H1 (cell line): ENCODE measurements at regions not wholly inside any gene's neighbourhood (a gene's known extent, or its start where the extent isn't known, plus 50 kb on each side); places are given as distances from the start of the nearest gene placed in this dataset.

Source experiments
- CTCF ChIA-PET: fragments of 300-600 bp; sonication (Branson Sonifier 250); formaldehyde crosslinking; loops from one replicate; lab custom pipeline; 2021; ENCODE audit not compliant: partially characterized antibody; lab: Charles Lee
- POLR2A ChIA-PET: fragments of 300-600 bp; sonication (Branson Sonifier 250); formaldehyde crosslinking; loops from one replicate; lab custom pipeline; 2021; ENCODE audit warnings: inconsistent platforms; ENCODE audit not compliant: partially characterized antibody; lab: Charles Lee
- DNase-seq, 2 experiments: peaks; one replicate each; pipeline versions ENCODE4 v3.0.0 to v3.0.0-alpha.2; 2010 to 2022; ENCODE audit warnings: low spot score in 2 of 2, low read depth in 1 of 2, mixed read lengths in 1 of 2
- FAIRE-seq: peaks from 2 replicates; lab custom pipeline; 2011; peaks lifted over from hg19 to GRCh38; lab: Jason Lieb, UNC
- H2AFZ ChIP-seq: 2 replicates; pipeline ENCODE4 v1.8.1; 2012; ENCODE audit warnings: low read length, inconsistent platforms
- H2AK5ac ChIP-seq: 2 replicates; pipeline ENCODE4 v1.6.1; 2013; ENCODE audit warnings: low read depth, low read length
- H2BK120ac ChIP-seq: replicated peaks from 2 replicates; pipeline ENCODE3; 2013; ENCODE audit warnings: low read depth, low read length, inconsistent platforms
- H2BK12ac ChIP-seq: 2 replicates; pipeline ENCODE4 v1.6.1; 2013; ENCODE audit warnings: low read depth, low read length
- H2BK15ac ChIP-seq: 2 replicates; pipeline ENCODE4 v1.6.1; 2013; ENCODE audit warnings: low read length
- H2BK20ac ChIP-seq: 2 replicates; pipeline ENCODE4 v1.6.1; 2013; ENCODE audit warnings: low read length
- H2BK5ac ChIP-seq: 2 replicates; pipeline ENCODE4 v1.6.1; 2013; ENCODE audit warnings: low read depth, low read length
- H3K14ac ChIP-seq: 2 replicates; pipeline ENCODE4 v1.6.1; 2013; ENCODE audit warnings: inconsistent platforms; ENCODE audit not compliant: insufficient read length
- H3K18ac ChIP-seq: 2 replicates; pipeline ENCODE4 v1.6.1; 2013; ENCODE audit warnings: low read length; ENCODE audit errors: extremely low read depth
- H3K23ac ChIP-seq: 2 replicates; pipeline ENCODE4 v1.6.1; 2013; ENCODE audit warnings: inconsistent platforms; ENCODE audit not compliant: insufficient read length
- H3K23me2 ChIP-seq: 2 replicates; pipeline ENCODE4 v1.6.1; 2013; ENCODE audit warnings: low read depth, low read length
- H3K27ac ChIP-seq: 2 replicates; pipeline ENCODE4 v1.6.1; 2011; ENCODE audit warnings: low read depth, low read length, inconsistent platforms
- H3K27me3 ChIP-seq, 4 experiments: replicated peaks in 1 of 4; 1 replicate in 1 of 4; 2 replicates in 3 of 4; pipeline versions ENCODE4 v1.6.1 to v1.8.1; 2011 to 2013; ENCODE audit warnings: low read length in 3 of 4, mild to moderate bottlenecking in 3 of 4, inconsistent platforms in 2 of 4, mixed read lengths in 2 of 4, moderate library complexity in 1 of 4; ENCODE audit not compliant: control insufficient read depth in 3 of 4, insufficient read depth in 3 of 4; ENCODE audit errors: extremely low read depth in 1 of 4
- H3K36me3 ChIP-seq, 4 experiments: 2 replicates each; pipeline versions ENCODE4 v1.6.1 to v1.8.1; 2011 to 2013; ENCODE audit warnings: mild to moderate bottlenecking in 4 of 4, low read length in 3 of 4, moderate library complexity in 2 of 4, control low read depth in 1 of 4, inconsistent platforms in 1 of 4; ENCODE audit not compliant: insufficient read depth in 4 of 4, control insufficient read depth in 2 of 4
- H3K4ac ChIP-seq: replicated peaks from 2 replicates; pipeline ENCODE3; 2013; ENCODE audit warnings: low read length, low read depth, mixed read lengths, inconsistent platforms; ENCODE audit not compliant: insufficient read length
- H3K4me1 ChIP-seq, 4 experiments: replicated peaks in 1 of 4; 1 replicate in 1 of 4; 2 replicates in 3 of 4; pipeline versions ENCODE4 v1.6.1 to v1.8.1; 2011 to 2013; ENCODE audit warnings: low read length in 3 of 4, inconsistent platforms in 2 of 4, mixed read lengths in 1 of 4; ENCODE audit not compliant: insufficient read depth in 4 of 4, control insufficient read depth in 3 of 4
- H3K4me2 ChIP-seq, 2 experiments: 2 replicates each; pipeline versions ENCODE4 v1.6.1 to v1.8.1; 2011 to 2013; ENCODE audit warnings: low read depth in 2 of 2, low read length in 2 of 2, control low read depth in 1 of 2, inconsistent platforms in 1 of 2, mild to moderate bottlenecking in 1 of 2; ENCODE audit not compliant: insufficient read depth in 1 of 2
- H3K4me3 ChIP-seq, 4 experiments: fragments of 200-600, 300-600 bp in 1 of 4; sonication (generic), shearing (Covaris generic), sonication (Bioruptor Twin) in 1 of 4; 2 replicates each; pipeline versions ENCODE4 v1.5.1 to v1.8.1; 2011 to 2016; ENCODE audit warnings: low read length in 4 of 4, low read depth in 3 of 4, control low read depth in 2 of 4, inconsistent platforms in 2 of 4, mild to moderate bottlenecking in 2 of 4, mixed read lengths in 1 of 4, moderate library complexity in 1 of 4; ENCODE audit not compliant: insufficient read depth in 2 of 4; ENCODE audit errors: extremely low read depth in 1 of 4
- H3K56ac ChIP-seq: replicated peaks from 2 replicates; pipeline ENCODE3; 2013; ENCODE audit warnings: low read depth, mild to moderate bottlenecking, mixed read lengths, low read length, inconsistent platforms; ENCODE audit not compliant: insufficient read length
- H3K79me1 ChIP-seq: 2 replicates; pipeline ENCODE4 v1.6.1; 2013; ENCODE audit warnings: low read depth, low read length, control low read depth
- H3K79me2 ChIP-seq, 2 experiments: 2 replicates each; pipeline versions ENCODE4 v1.6.1 to v1.8.1; 2012 to 2013; ENCODE audit warnings: low read length in 2 of 2, mild to moderate bottlenecking in 2 of 2, inconsistent platforms in 1 of 2; ENCODE audit not compliant: insufficient read depth in 2 of 2, control insufficient read depth in 1 of 2
- H3K9ac ChIP-seq, 4 experiments: replicated peaks in 1 of 4; 1 replicate in 1 of 4; 2 replicates in 3 of 4; pipeline versions ENCODE4 v1.6.1 to v1.8.1; 2011 to 2013; ENCODE audit warnings: low read depth in 3 of 4, low read length in 3 of 4, control low read depth in 2 of 4, mild to moderate bottlenecking in 2 of 4, moderate library complexity in 2 of 4, inconsistent platforms in 1 of 4; ENCODE audit errors: extremely low read depth in 1 of 4
- H3K9me3 ChIP-seq, 2 experiments: 2 replicates each; pipeline versions ENCODE4 v1.6.1 to v1.8.1; 2012 to 2013; ENCODE audit warnings: mild to moderate bottlenecking in 2 of 2, moderate library complexity in 2 of 2, control low read depth in 1 of 2, inconsistent platforms in 1 of 2, low read depth in 1 of 2, low read length in 1 of 2, mixed read lengths in 1 of 2; ENCODE audit not compliant: insufficient read depth in 2 of 2
- H4K20me1 ChIP-seq, 2 experiments: replicated peaks in 1 of 2; 2 replicates each; pipeline versions ENCODE3 to v1.8.1; 2011 to 2013; ENCODE audit warnings: inconsistent platforms in 2 of 2, low read length in 2 of 2, mild to moderate bottlenecking in 1 of 2; ENCODE audit not compliant: insufficient read depth in 2 of 2, control insufficient read depth in 1 of 2
- H4K5ac ChIP-seq: 2 replicates; pipeline ENCODE4 v1.6.1; 2013; ENCODE audit warnings: low read length, low read depth, mixed read lengths, inconsistent platforms; ENCODE audit not compliant: insufficient read length
- H4K8ac ChIP-seq: 2 replicates; pipeline ENCODE4 v1.8.0; 2013; ENCODE audit warnings: mild to moderate bottlenecking, moderate library complexity, low read length, inconsistent platforms; ENCODE audit not compliant: insufficient read depth; ENCODE audit errors: extremely low read depth
- H4K91ac ChIP-seq: replicated peaks from 2 replicates; pipeline ENCODE3; 2013; ENCODE audit warnings: low read length, mixed read lengths, inconsistent platforms; ENCODE audit not compliant: insufficient read length
- MAFK ChIP-seq: IDR thresholded peaks from 2 replicates; pipeline ENCODE4 v1.6.1; 2012; ENCODE audit warnings: low read depth, mild to moderate bottlenecking, improper control_type of control experiment, low read length
- NANOG ChIP-seq: IDR thresholded peaks from 2 replicates; pipeline ENCODE4 v1.6.1; 2011; ENCODE audit warnings: low read length, low read depth, mild to moderate bottlenecking, inconsistent platforms; ENCODE audit not compliant: insufficient read depth, poor library complexity, severe bottlenecking
- SAP30 ChIP-seq: fragments of 300-600 bp; sonication (generic); IDR thresholded peaks from 2 replicates; pipeline ENCODE4 v1.7.1; 2012; ENCODE audit warnings: low read length, moderate library complexity, mild to moderate bottlenecking, inconsistent platforms; ENCODE audit not compliant: insufficient read depth, insufficient replicate concordance
- WGBS, 2 experiments: shearing (Covaris generic) in 1 of 2; methylation state at CpG; one replicate each; pipeline versions ENCODE4 v1.1.6 to v1.1.7; 2013 to 2015; ENCODE audit warnings: low lambda C conversion rate in 2 of 2, mixed read lengths in 2 of 2, inconsistent platforms in 1 of 2, low coverage in 1 of 2, missing lambda C conversion rate in 1 of 2; ENCODE audit not compliant: insufficient replicate concordance in 2 of 2, insufficient coverage in 1 of 2, insufficient read length in 1 of 2; ENCODE audit errors: extremely low coverage in 1 of 2, missing lambda C conversion rate in 1 of 2; 5-methylcytosine and 5-hydroxymethylcytosine counted together

DNA sequence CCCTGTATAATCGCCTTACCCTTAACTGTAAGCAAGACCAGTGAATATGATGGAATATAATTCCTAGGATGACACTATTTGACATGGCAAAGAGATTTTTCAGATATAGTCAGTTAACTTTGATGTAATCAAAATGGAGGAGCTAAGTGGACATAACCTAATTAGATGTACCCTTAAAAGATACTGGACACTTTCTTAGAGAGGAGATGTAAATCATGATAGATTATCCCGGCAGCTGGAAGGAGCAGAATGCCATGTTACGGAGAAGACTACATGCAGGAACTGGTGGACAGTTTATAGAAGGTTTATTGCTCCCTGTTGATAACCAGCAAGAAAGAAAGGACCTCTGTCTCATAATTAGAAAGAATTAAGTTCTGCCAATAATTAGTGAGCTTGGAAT is 1142.9 kb downstream of the SI start:
- no peak overlapping the region for H3K23ac ChIP-seq
- H3K18ac ChIP-seq = no peak overlapping the region
- H2AK5ac ChIP-seq = no peak overlapping the region
- no peak overlapping the region for H2BK20ac ChIP-seq
- no peak overlapping the region for H3K4ac ChIP-seq
- H3K14ac ChIP-seq = no peak overlapping the region
- no peaks in the 10 kb centered on the region for H3K79me1 ChIP-seq
- no peaks in the 10 kb centered on the region for H4K20me1 ChIP-seq
- no peaks in the 10 kb centered on the region for H3K79me2 ChIP-seq
- no peak overlapping the region for H3K56ac ChIP-seq
- H3K4me3 ChIP-seq = no peak overlapping the region
- no peak overlapping the region for H3K27ac ChIP-seq
- no peak overlapping the region for H4K5ac ChIP-seq
- ChIA-PET CTCF (no interaction called here), POLR2A (no interaction called here)
- no peaks in the 10 kb centered on the region for H3K9me3 ChIP-seq
- DNase-seq (no peak), FAIRE-seq (no peak)
- no peak overlapping the region for H3K9ac ChIP-seq
- no peak overlapping the region for H4K91ac ChIP-seq
- no peak overlapping the region for H2BK5ac ChIP-seq
- H3K36me3 ChIP-seq = no peaks in the 10 kb centered on the region
- H3K4me1 ChIP-seq = no peaks in the 10 kb centered on the region
- no peaks in the 10 kb centered on the region for H3K27me3 ChIP-seq
- 31% methylated on average over 3 of the region's 3 CpGs; no CpG with 5 or more reads in 1 of the 2 experiments for WGBS, 2 experiments
- no peak overlapping the region for H3K4me2 ChIP-seq
- H2AFZ ChIP-seq = no peak overlapping the region
- no peak overlapping the region for H4K8ac ChIP-seq
- H3K23me2 ChIP-seq = no peaks in the 10 kb centered on the region
- H2BK12ac ChIP-seq = no peak overlapping the region
- H2BK15ac ChIP-seq = no peak overlapping the region
- no peak overlapping the region for H2BK120ac ChIP-seq
- TF ChIP-seq SAP30 = no peak
- no peak for TF ChIP-seq NANOG
- no peak for TF ChIP-seq MAFK
